ENCODE measurements at regions not wholly inside any gene's neighbourhood (a gene's known extent, or its start where the extent isn't known, plus 50 kb on each side); places are given as distances from the start of the nearest gene placed in this dataset.
"Not testable (repeated sequence)": the region's sequence is repeated elsewhere in the genome, so short reads cannot be mapped to it uniquely, and the experiment has no call there.

GRCh38 chr18:47390410-47391024 lies 139.1 kb upstream of the SKOR2 start:
- Histone ChIP-seq H3K4me1 (ENCODE audit: control insufficient read depth in 1 of 2, insufficient read depth in 2 of 2, low read length in 2 of 2) (no peaks in the 10 kb centered on the region), H3K27me3 (ENCODE audit: control insufficient read depth in 1 of 2, insufficient read depth in 2 of 2, low read length in 2 of 2) (no peaks in the 10 kb centered on the region), H3K4me3 (ENCODE audit: low read depth in 1 of 2, low read length in 2 of 2) (no peak overlapping the region), H3K9ac (ENCODE audit: low read depth in 1 of 2, low read length in 2 of 2) (no peak overlapping the region), H3K9me3 (ENCODE audit: control insufficient read depth in 1 of 2, low read length in 2 of 2) (no peaks in the 10 kb centered on the region), H3K36me3 (ENCODE audit: control insufficient read depth in 1 of 2, insufficient read depth in 2 of 2, low read length in 2 of 2) (no peaks in the 10 kb centered on the region), H3K27ac (ENCODE audit: low read depth, low read length) (no peak overlapping the region)

DNA sequence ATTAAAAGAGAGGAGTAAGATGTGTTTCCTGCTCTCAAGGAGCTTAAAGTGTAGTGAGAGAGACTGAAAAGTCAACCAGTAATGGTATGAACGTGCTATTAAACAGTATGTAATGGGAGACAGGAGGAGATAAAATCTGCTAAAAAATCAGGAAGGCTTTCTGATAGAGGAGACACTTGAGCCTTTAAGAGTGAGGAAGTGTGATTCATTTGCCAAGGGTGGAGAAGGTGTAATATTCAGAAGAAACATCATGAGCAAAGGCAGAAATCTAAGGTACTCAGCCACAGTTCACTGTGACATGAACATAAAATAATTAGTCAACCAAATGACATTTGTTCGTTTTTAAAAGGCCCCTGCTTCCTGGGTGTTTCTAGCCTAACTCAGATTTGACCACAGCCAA lies 137.8 kb upstream of the SKOR2 start:
- no peaks in the 10 kb centered on the region for H3K36me3 ChIP-seq (ENCODE audit: control insufficient read depth in 1 of 2, insufficient read depth in 2 of 2, low read length in 2 of 2)

GRCh38 chr18:47387864-47388263 lies 136.4 kb upstream of the SKOR2 start:
- Histone ChIP-seq H3K4me1 (ENCODE audit: control insufficient read depth in 1 of 2, insufficient read depth in 2 of 2, low read length in 2 of 2) (no peaks in the 10 kb centered on the region), H3K4me3 (ENCODE audit: low read depth in 1 of 2, low read length in 2 of 2) (no peak overlapping the region), H3K27me3 (ENCODE audit: control insufficient read depth in 1 of 2, insufficient read depth in 2 of 2, low read length in 2 of 2) (no peaks in the 10 kb centered on the region), H3K27ac (ENCODE audit: low read depth, low read length) (no peak overlapping the region), H3K9ac (ENCODE audit: low read depth in 1 of 2, low read length in 2 of 2) (no peak overlapping the region), H3K9me3 (ENCODE audit: control insufficient read depth in 1 of 2, low read length in 2 of 2) (no peaks in the 10 kb centered on the region), H3K36me3 (ENCODE audit: control insufficient read depth in 1 of 2, insufficient read depth in 2 of 2, low read length in 2 of 2) (no peaks in the 10 kb centered on the region)

More for the DNA sequence above, 137.8 kb upstream of the SKOR2 start:
- Histone ChIP-seq H3K27me3 (ENCODE audit: control insufficient read depth in 1 of 2, insufficient read depth in 2 of 2, low read length in 2 of 2) (no peaks in the 10 kb centered on the region), H3K9me3 (ENCODE audit: control insufficient read depth in 1 of 2, low read length in 2 of 2) (no peaks in the 10 kb centered on the region), H3K9ac (ENCODE audit: low read depth in 1 of 2, low read length in 2 of 2) (no peak overlapping the region), H3K4me1 (ENCODE audit: control insufficient read depth in 1 of 2, insufficient read depth in 2 of 2, low read length in 2 of 2) (no peaks in the 10 kb centered on the region), H3K4me3 (ENCODE audit: low read depth in 1 of 2, low read length in 2 of 2) (no peak overlapping the region), H3K27ac (ENCODE audit: low read depth, low read length) (no peak overlapping the region)

- no peak overlapping the region for H3K4me3 ChIP-seq (ENCODE audit: low read depth in 1 of 2, low read length in 2 of 2)
- no peak overlapping the region for H3K27ac ChIP-seq (ENCODE audit: low read depth, low read length)
- no peaks in the 10 kb centered on the region for H3K36me3 ChIP-seq (ENCODE audit: control insufficient read depth in 1 of 2, insufficient read depth in 2 of 2, low read length in 2 of 2)
- no peaks in the 10 kb centered on the region for H3K9me3 ChIP-seq (ENCODE audit: control insufficient read depth in 1 of 2, low read length in 2 of 2)
- no peaks in the 10 kb centered on the region for H3K4me1 ChIP-seq (ENCODE audit: control insufficient read depth in 1 of 2, insufficient read depth in 2 of 2, low read length in 2 of 2)
- H3K27me3 ChIP-seq (ENCODE audit: control insufficient read depth in 1 of 2, insufficient read depth in 2 of 2, low read length in 2 of 2) = no peaks in the 10 kb centered on the region
- no peak overlapping the region for H3K9ac ChIP-seq (ENCODE audit: low read depth in 1 of 2, low read length in 2 of 2)
Measured at GRCh38 chr18:47383729-47384128, 132.3 kb upstream of the SKOR2 start.

- H3K9me3 ChIP-seq (ENCODE audit: control insufficient read depth in 1 of 2, low read length in 2 of 2) = no peaks in the 10 kb centered on the region
- H3K9ac ChIP-seq (ENCODE audit: low read depth in 1 of 2, low read length in 2 of 2) = no peak overlapping the region
- no peaks in the 10 kb centered on the region for H3K4me1 ChIP-seq (ENCODE audit: control insufficient read depth in 1 of 2, insufficient read depth in 2 of 2, low read length in 2 of 2)
- no peaks in the 10 kb centered on the region for H3K36me3 ChIP-seq (ENCODE audit: control insufficient read depth in 1 of 2, insufficient read depth in 2 of 2, low read length in 2 of 2)
- no peak overlapping the region for H3K27ac ChIP-seq (ENCODE audit: low read depth, low read length)
- no peak overlapping the region for H3K4me3 ChIP-seq (ENCODE audit: low read depth in 1 of 2, low read length in 2 of 2)
- peaks cover 0 to 3% of the 10 kb centered on the region in 2 donors for H3K27me3 ChIP-seq (ENCODE audit: control insufficient read depth in 1 of 2, insufficient read depth in 2 of 2, low read length in 2 of 2)
Measured at GRCh38 chr18:47381975-47382570, 130.6 kb upstream of the SKOR2 start.

- H3K9ac ChIP-seq (ENCODE audit: low read depth in 1 of 2, low read length in 2 of 2) = no peak overlapping the region
- no peak overlapping the region for H3K27ac ChIP-seq (ENCODE audit: low read depth, low read length)
- H3K9me3 ChIP-seq (ENCODE audit: control insufficient read depth in 1 of 2, low read length in 2 of 2) = no peaks in the 10 kb centered on the region
- peaks cover 0 to 3% of the 10 kb centered on the region in 2 donors for H3K27me3 ChIP-seq (ENCODE audit: control insufficient read depth in 1 of 2, insufficient read depth in 2 of 2, low read length in 2 of 2)
- H3K4me3 ChIP-seq (ENCODE audit: low read depth in 1 of 2, low read length in 2 of 2) = no peak overlapping the region
- no peaks in the 10 kb centered on the region for H3K36me3 ChIP-seq (ENCODE audit: control insufficient read depth in 1 of 2, insufficient read depth in 2 of 2, low read length in 2 of 2)
- no peaks in the 10 kb centered on the region for H3K4me1 ChIP-seq (ENCODE audit: control insufficient read depth in 1 of 2, insufficient read depth in 2 of 2, low read length in 2 of 2)
Measured at GRCh38 chr18:47380153-47380552, 128.7 kb upstream of the SKOR2 start.

DNA sequence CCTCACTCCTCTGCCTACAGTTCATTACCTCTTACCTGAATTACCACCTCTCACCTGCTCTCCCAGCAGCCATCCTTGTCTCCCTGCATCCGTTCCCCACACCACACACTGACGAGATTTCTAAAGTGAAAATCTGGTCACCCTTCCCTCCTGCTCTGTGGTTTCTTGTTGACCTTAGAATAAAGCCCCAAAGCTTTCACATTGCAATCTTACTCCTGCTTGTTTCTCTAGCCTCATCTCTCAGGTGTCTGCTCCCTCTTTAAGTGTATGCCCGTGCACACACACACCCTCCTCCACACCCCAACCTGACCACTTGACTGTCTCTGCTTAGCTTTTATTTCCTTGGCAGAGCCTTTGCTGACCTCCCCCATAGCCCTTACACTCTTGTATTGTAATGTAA lies 122.0 kb upstream of the SKOR2 start:
- Histone ChIP-seq H3K4me1 (ENCODE audit: control insufficient read depth in 1 of 2, insufficient read depth in 2 of 2, low read length in 2 of 2) (no peaks in the 10 kb centered on the region), H3K36me3 (ENCODE audit: control insufficient read depth in 1 of 2, insufficient read depth in 2 of 2, low read length in 2 of 2) (no peaks in the 10 kb centered on the region), H3K27ac (ENCODE audit: low read depth, low read length) (no peak overlapping the region), H3K4me3 (ENCODE audit: low read depth in 1 of 2, low read length in 2 of 2) (no peak overlapping the region), H3K9me3 (ENCODE audit: control insufficient read depth in 1 of 2, low read length in 2 of 2) (no peaks in the 10 kb centered on the region), H3K9ac (ENCODE audit: low read depth in 1 of 2, low read length in 2 of 2) (no peak overlapping the region), H3K27me3 (ENCODE audit: control insufficient read depth in 1 of 2, insufficient read depth in 2 of 2, low read length in 2 of 2) (peaks cover 0 to 3% of the 10 kb centered on the region in 2 donors)

DNA sequence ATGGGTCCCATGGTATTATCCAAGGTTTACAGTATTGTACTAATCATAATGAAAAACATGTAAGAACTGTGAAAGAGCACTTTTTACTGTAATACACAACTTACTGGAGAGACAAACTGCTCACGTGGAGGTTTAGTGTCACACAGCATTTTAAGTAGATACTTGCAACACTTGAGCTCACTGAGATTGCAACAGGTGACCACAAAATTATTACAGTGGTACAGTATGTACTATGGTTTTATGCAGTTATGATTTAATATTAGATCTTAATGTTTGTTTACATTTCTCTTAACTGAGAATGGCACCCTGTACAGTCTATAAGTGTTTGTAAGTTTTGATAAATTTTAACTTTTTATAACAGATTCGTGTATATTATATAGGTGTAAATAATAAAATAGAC lies 118.6 kb upstream of the SKOR2 start:
- Histone ChIP-seq H3K4me3 (ENCODE audit: low read depth in 1 of 2, low read length in 2 of 2) (no peak overlapping the region), H3K27me3 (ENCODE audit: control insufficient read depth in 1 of 2, insufficient read depth in 2 of 2, low read length in 2 of 2) (no peaks in the 10 kb centered on the region), H3K27ac (ENCODE audit: low read depth, low read length) (no peak overlapping the region), H3K9ac (ENCODE audit: low read depth in 1 of 2, low read length in 2 of 2) (no peak overlapping the region), H3K4me1 (ENCODE audit: control insufficient read depth in 1 of 2, insufficient read depth in 2 of 2, low read length in 2 of 2) (no peaks in the 10 kb centered on the region), H3K9me3 (ENCODE audit: control insufficient read depth in 1 of 2, low read length in 2 of 2) (no peaks in the 10 kb centered on the region), H3K36me3 (ENCODE audit: control insufficient read depth in 1 of 2, insufficient read depth in 2 of 2, low read length in 2 of 2) (no peaks in the 10 kb centered on the region)

DNA sequence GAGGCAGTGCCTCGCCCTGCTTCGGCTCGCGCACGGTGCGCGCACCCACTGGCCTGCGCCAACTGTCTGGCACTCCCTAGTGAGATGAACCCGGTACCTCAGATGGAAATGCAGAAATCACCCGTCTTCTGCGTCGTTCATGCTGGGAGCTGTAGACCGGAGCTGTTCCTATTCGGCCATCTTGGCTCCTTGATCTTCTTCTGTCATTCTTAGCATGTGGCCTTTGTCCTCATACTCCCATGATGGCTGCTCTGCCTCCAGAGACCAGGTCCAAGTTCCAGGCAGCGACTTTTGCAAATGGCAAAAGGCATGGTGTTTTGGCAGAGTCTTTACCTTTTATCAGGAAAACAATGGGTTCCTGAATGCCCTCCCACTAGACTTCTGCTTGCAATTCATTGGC lies 102.6 kb upstream of the SKOR2 start:
- H3K36me3 ChIP-seq (ENCODE audit: control insufficient read depth in 1 of 2, insufficient read depth in 2 of 2, low read length in 2 of 2); H3K27me3 ChIP-seq (ENCODE audit: control insufficient read depth in 1 of 2, insufficient read depth in 2 of 2, low read length in 2 of 2); H3K9ac ChIP-seq (ENCODE audit: low read depth in 1 of 2, low read length in 2 of 2); H3K4me1 ChIP-seq (ENCODE audit: control insufficient read depth in 1 of 2, insufficient read depth in 2 of 2, low read length in 2 of 2); H3K27ac ChIP-seq (ENCODE audit: low read depth, low read length); H3K4me3 ChIP-seq (ENCODE audit: low read depth in 1 of 2, low read length in 2 of 2); H3K9me3 ChIP-seq (ENCODE audit: control insufficient read depth in 1 of 2, low read length in 2 of 2): not testable (repeated sequence)

DNA sequence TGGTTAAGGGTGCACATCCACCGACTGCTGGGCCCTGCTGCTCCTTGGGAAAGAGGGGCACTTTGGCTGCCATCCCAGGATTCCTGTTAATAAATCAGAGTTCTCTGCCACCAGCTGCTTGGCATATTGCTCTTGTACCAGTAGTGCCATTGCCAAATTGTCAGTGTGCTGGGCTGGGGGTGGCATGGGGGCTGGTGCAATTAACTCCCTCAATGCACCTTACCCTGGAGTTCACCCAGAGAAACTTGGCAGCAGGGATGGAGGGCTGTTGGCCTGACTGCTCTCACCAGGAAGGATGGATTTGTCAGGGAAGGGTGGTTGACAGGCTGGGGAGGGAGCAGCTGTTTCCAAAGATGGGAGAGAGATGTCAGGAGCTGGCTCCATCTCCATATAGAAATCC lies 94.6 kb upstream of the SKOR2 start:
- H3K4me3 ChIP-seq (ENCODE audit: low read depth in 1 of 2, low read length in 2 of 2) = no peak overlapping the region
- H3K4me1 ChIP-seq (ENCODE audit: control insufficient read depth in 1 of 2, insufficient read depth in 2 of 2, low read length in 2 of 2) = no peaks in the 10 kb centered on the region
- H3K36me3 ChIP-seq (ENCODE audit: control insufficient read depth in 1 of 2, insufficient read depth in 2 of 2, low read length in 2 of 2) = no peaks in the 10 kb centered on the region
- no peaks in the 10 kb centered on the region for H3K9me3 ChIP-seq (ENCODE audit: control insufficient read depth in 1 of 2, low read length in 2 of 2)
- H3K9ac ChIP-seq (ENCODE audit: low read depth in 1 of 2, low read length in 2 of 2) = no peak overlapping the region
- no peaks in the 10 kb centered on the region for H3K27me3 ChIP-seq (ENCODE audit: control insufficient read depth in 1 of 2, insufficient read depth in 2 of 2, low read length in 2 of 2)
- H3K27ac ChIP-seq (ENCODE audit: low read depth, low read length) = no peak overlapping the region

Measured in duodenal mucosa (tissue), 2 donors.